ENCODE measurements at regions not wholly inside any gene's neighbourhood (a gene's known extent, or its start where the extent isn't known, plus 50 kb on each side); places are given as distances from the start of the nearest gene placed in this dataset.

DNA sequence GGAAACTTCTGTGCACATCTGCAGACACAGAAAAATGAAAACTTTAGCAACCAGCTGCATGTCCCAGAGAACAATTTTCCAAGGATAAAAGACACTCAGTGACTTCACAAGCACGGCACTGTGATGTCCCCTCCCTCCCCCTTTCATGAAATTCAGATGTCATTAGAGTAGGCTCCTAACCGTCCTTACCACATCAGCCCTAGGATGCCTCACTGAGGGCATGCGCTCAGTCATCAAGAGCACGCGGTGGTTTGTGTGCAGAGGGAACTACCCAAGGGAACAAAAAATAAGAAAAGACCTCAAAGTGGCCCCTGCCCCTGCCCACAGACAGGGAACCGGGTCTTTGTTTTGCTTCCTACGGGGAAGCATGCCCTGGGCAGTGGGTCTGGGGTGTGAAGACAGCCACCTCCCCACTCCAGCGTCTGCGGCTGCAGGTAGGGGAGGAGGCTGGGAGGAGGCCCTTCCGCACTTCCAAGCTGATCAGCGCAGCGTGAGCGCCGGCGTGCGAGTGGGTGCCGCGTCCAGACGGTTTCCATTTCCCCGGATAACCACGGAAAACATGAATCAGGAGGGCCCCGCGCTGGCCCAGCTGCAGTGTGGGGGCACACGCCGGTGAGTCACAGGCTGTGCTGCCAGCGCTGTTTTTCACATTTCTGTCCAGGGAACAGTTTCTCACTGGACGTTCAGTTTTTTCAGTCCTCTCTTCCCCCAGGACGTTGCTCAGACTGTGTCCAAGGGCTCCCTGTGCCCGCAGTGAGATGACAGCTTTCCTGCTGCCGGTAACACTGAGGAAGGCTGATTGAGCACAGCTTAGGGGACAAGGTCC is 70.6 kb downstream of the COPS8 start:
- Histone ChIP-seq H3K27ac (ENCODE audit: extremely low read depth, low read depth, low read length) (no peak overlapping the region), H3K36me3 (ENCODE audit: control insufficient read depth, insufficient read depth, low read length) (no peaks in the 10 kb centered on the region), H2AFZ (ENCODE audit: low read depth, low read length) (no peak overlapping the region), H3K9me1 (ENCODE audit: control insufficient read depth, insufficient read depth, low read length) (no peaks in the 10 kb centered on the region), H3K9me3 (replicated peaks; ENCODE audit: control insufficient read depth, insufficient read depth, low read depth, low read length) (no peaks in the 10 kb centered on the region), H3K27me3 (ENCODE audit: control insufficient read depth in 2 of 2, insufficient read depth in 2 of 2, low read length in 2 of 2) (peaks cover 2 to 32% of the 10 kb centered on the region in 2 experiments; a peak in 2 of 5 replicates), H3K4me3 (no peak overlapping the region), H4K20me1 (replicated peaks; ENCODE audit: control insufficient read depth, insufficient read depth, low read length) (no peaks in the 10 kb centered on the region), H3K4me1 (replicated peaks in 1 of 2; ENCODE audit: control insufficient read depth in 2 of 2, insufficient read depth in 2 of 2, low read length in 2 of 2) (no peaks in the 10 kb centered on the region), H3K9ac (ENCODE audit: insufficient read depth in 1 of 2, low read depth in 2 of 2, low read length in 2 of 2) (no peak overlapping the region), H3K79me2 (ENCODE audit: control insufficient read depth, insufficient read depth, low read length) (no peaks in the 10 kb centered on the region), H3K4me2 (ENCODE audit: insufficient read depth, low read length) (no peak overlapping the region)
- ATAC-seq (no peak), FAIRE-seq (no peak), DNase-seq (ENCODE audit: extremely low read depth in 1 of 4, low spot score in 3 of 4) (no peak)
- no TSS peak for BruUV-seq (replicated peaks)
- POLR2A ChIA-PET = interaction anchor here (0.6 kb wide), 1 partner anchor 246 kb away, joined by 3 read pairs; no protein-coding TSS in a partner anchor
- no peak for TF ChIP-seq FOXK2 (conservative IDR thresholded peaks at IDR 0.05 in 1 of 2, IDR thresholded peaks at IDR 0.05 in 1 of 2; ENCODE audit: low read depth in 2 of 2)
- no peak for TF ChIP-seq MBD2 (IDR thresholded peaks at IDR 0.05; ENCODE audit: borderline replicate concordance, low read depth)
- TF ChIP-seq ZBED1 (IDR thresholded peaks at IDR 0.05) = no peak
- TF ChIP-seq HLTF (IDR thresholded peaks at IDR 0.05) = no peak
- TF ChIP-seq, protein P1, sequence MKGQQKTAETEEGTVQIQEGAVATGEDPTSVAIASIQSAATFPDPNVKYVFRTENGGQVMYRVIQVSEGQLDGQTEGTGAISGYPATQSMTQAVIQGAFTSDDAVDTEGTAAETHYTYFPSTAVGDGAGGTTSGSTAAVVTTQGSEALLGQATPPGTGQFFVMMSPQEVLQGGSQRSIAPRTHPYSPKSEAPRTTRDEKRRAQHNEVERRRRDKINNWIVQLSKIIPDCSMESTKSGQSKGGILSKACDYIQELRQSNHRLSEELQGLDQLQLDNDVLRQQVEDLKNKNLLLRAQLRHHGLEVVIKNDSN (CRISPR knock-in tag; IDR thresholded peaks at IDR 0.05) = no peak
- TF ChIP-seq, protein P2, sequence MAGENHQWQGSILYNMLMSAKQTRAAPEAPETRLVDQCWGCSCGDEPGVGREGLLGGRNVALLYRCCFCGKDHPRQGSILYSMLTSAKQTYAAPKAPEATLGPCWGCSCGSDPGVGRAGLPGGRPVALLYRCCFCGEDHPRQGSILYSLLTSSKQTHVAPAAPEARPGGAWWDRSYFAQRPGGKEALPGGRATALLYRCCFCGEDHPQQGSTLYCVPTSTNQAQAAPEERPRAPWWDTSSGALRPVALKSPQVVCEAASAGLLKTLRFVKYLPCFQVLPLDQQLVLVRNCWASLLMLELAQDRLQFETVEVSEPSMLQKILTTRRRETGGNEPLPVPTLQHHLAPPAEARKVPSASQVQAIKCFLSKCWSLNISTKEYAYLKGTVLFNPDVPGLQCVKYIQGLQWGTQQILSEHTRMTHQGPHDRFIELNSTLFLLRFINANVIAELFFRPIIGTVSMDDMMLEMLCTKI (IDR thresholded peaks at IDR 0.05; ENCODE audit: partially characterized antibody) = no peak
- TF ChIP-seq ZNF347 (CRISPR knock-in tag; IDR thresholded peaks at IDR 0.05; ENCODE audit: low read depth) = no peak
- no peak for TF ChIP-seq KDM2B (CRISPR knock-in tag; IDR thresholded peaks at IDR 0.05)
- TF ChIP-seq NR3C1 (CRISPR knock-in tag; IDR thresholded peaks at IDR 0.05) = no peak
- TF ChIP-seq MEIS2 (IDR thresholded peaks at IDR 0.05; ENCODE audit: partially characterized antibody) = no peak
- TF ChIP-seq HOXB6 (CRISPR knock-in tag; IDR thresholded peaks at IDR 0.05; ENCODE audit: borderline replicate concordance) = no peak
- TF ChIP-seq ZBTB17 (CRISPR knock-in tag; IDR thresholded peaks at IDR 0.05) = no peak
- no peak for TF ChIP-seq RFX5 (IDR thresholded peaks at IDR 0.05; ENCODE audit: low read depth, low read length)
- no peak for TF ChIP-seq YBX1 (IDR thresholded peaks at IDR 0.05)
- TF ChIP-seq ZNF12 (CRISPR knock-in tag; IDR thresholded peaks at IDR 0.05) = no peak
- under 1% methylated on average over 20 of the region's 30 CpGs for WGBS (ENCODE audit: insufficient coverage, low coverage, missing lambda C conversion rate)
- CTCF ChIA-PET (ENCODE audit: low intra/inter-chr PET ratio) = no interaction called here
- intact Hi-C loops (cut with micrococcal nuclease) = no loop called here
- in situ Hi-C loops (cut with MboI) = loop anchor here (10.0 kb wide), 1 partner anchor 419 kb away; no protein-coding TSS in a partner anchor
